D721Med (cell line): ENCODE measurements at regions not wholly inside any gene's neighbourhood (a gene's known extent, or its start where the extent isn't known, plus 50 kb on each side); places are given as distances from the start of the nearest gene placed in this dataset.

Experiments used
- DNase-seq: peaks from one replicate; pipeline ENCODE4 v3.0.0; 2011; ENCODE audit warnings: low spot score; ENCODE audit not compliant: insufficient read length
- FAIRE-seq: peaks from 2 replicates; lab custom pipeline; 2011; peaks lifted over from hg19 to GRCh38; lab: Jason Lieb, UNC
- CTCF ChIP-seq: IDR thresholded peaks from 2 replicates; pipeline ENCODE4 v1.5.1; 2012; ENCODE audit warnings: mild to moderate bottlenecking, control low read depth; ENCODE audit not compliant: insufficient read depth; ENCODE audit errors: missing control alignments

GRCh38 chr3:102761766-102762165, 327.0 kb downstream of the ZPLD1 start:
- FAIRE-seq, result no peak
- TF ChIP-seq CTCF, result no peak
- no peak for DNase-seq

- no peak for TF ChIP-seq CTCF
- DNase-seq (no peak), FAIRE-seq (no peak)
Measured at GRCh38 chr3:102790747-102791325, 356.0 kb downstream of the ZPLD1 start.

GRCh38 chr3:102791641-102792589, 357.1 kb downstream of the ZPLD1 start:
- no peak for TF ChIP-seq CTCF
- DNase-seq (no peak), FAIRE-seq (no peak)

- FAIRE-seq (no peak), DNase-seq (no peak)
- TF ChIP-seq CTCF, result no peak
Measured at GRCh38 chr3:102796804-102797203, 362.0 kb downstream of the ZPLD1 start.

- DNase-seq (no peak), FAIRE-seq (no peak)
- no peak for TF ChIP-seq CTCF
Measured at GRCh38 chr3:102802819-102803420, 368.1 kb downstream of the ZPLD1 start.

GRCh38 chr3:102810937-102811336, 376.1 kb downstream of the ZPLD1 start:
- DNase-seq (no peak), FAIRE-seq (no peak)
- no peak for TF ChIP-seq CTCF
